CD4-positive, alpha-beta T cell treated with Interleukin-17A for 1 hour (primary cell): ENCODE measurements at regions not wholly inside any gene's neighbourhood (a gene's known extent, or its start where the extent isn't known, plus 50 kb on each side); places are given as distances from the start of the nearest gene placed in this dataset.
"Not testable (repeated sequence)": the region's sequence is repeated elsewhere in the genome, so short reads cannot be mapped to it uniquely, and the experiment has no call there.

Source experiments
- DNase-seq: peaks from one replicate; pipeline ENCODE4 v3.0.0-alpha.2; 2020

DNA sequence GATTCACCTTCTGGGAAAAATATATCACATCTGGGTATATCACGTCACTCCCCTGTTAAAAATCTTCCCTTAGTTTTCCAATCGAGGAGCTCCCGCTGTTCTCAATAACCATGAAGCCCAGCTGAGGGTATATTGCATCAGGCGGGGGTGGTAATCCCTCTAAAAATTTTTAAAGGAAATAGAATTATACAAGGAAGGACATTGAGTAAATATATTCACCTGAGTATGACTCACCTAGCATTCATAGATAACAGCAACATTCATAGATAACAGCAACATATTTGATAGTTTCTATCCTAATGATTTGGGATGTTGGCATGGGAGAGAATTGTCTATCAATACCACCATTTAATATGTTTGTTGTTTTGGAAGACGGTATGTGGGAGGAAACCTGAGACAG is 473.6 kb downstream of the RMST start:
- no peak for DNase-seq

DNA sequence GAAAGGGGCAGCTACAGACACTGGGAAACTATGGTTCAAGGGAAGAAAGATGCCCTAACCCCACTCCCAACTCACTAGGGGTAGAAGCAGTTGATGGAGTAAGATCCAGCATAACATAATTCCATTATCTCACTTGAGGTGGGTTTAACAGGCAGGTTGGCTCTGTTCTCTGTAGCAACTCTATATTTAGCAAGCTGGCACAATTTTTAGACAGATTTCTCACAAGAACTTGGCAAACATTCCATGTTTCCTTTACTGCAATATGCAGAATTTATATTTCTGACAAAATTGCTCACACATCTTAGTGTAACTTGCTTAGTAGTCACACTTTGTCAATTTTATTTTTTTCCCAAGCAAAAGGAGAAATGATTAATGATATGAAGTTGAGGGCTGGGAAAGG is 475.4 kb downstream of the RMST start:
- DNase-seq, result no peak

DNA sequence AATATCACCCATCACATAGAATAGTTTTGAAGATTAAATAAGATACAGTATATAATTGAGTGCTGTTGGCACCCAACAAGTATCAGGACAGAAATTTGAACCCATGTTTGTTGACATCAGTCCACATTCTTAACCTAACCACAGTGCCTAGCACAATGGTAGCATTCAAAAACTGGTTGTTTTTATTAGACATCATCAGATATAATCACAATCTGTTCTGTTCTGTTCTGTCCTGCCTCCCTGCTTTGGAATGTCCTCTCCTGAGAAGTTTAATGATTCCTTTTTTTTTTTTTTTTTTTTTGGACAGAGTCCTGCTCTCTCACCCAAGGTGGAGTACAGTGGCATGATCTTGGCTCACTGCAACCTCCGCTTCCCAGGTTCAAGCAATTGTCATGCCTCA is 476.6 kb downstream of the RMST start:
- DNase-seq, result no peak

GRCh38 chr12:97940105-97940504 is 477.5 kb downstream of the RMST start:
- DNase-seq, result no peak

DNA sequence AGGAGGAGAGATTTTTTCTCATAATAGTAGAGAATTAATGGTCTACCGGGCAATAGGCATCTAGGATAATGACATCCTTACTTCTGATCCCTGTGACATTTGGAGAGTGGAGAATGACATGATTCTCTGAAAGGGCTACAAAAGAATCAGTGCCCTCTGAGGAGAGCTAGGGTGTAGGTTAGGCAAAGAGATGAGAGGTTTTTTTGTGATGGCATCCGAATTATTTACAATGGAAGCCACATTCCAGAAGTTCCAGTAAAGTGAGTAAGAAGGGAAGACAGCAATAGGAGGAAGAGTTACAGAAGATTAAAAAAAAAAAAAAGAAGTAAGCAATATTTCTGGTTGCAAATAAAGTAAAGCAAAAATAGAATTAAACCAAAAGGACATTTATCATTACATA is 478.0 kb downstream of the RMST start:
- DNase-seq, result no peak

DNA sequence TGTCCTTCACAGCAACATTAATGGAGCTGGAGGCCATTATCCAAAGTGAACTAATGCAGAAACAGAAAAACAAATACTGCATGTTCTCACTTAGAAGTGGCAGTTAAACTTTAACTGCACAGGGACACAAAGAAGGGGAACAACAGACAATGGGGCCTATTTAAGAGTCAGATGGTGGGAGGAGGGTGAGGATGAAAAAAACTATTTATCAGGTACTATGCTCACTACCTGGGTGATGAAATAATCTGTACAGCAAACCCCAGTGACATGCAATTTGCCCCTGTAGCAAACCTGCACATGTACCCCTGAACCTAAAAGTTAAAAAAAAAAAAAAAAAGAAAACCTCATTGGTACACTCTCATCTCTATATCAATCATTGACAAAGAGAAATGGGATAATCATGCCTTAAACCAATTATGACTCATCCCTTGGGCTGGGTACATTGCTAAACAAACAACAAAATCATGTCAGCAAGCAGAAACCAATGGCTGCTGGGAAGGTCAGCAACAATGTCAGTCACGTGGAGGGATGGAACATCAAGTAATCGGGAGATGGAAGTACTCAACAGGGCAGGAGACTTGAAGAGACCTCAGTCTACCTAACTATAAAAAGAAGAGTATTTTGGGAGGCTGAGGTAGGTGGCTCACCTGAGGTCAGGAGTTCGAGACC is 479.2 kb downstream of the RMST start:
- DNase-seq, result no peak

GRCh38 chr12:97943359-97943758 is 480.8 kb downstream of the RMST start:
- no peak for DNase-seq

GRCh38 chr12:97944576-97944975 is 482.0 kb downstream of the RMST start:
- DNase-seq, result no peak

DNA sequence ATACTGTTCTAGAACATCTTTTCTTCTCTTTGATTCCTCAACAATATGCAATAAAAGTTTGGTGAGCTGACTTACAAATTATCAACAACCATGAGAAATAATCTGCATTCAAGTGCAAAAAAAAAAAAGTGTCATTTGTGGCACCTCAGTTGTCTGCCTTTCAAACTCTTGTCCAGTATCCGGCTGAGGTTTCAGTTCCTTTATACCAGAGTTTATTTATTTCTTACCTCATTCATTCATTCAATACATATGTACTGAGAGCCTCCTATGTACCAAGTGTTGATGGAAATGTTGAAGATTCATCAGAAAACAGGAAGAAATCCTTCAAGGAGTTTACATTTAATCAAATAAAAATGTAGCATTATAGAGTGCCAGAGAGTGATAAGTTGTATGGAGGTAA is 484.1 kb downstream of the RMST start:
- DNase-seq, result no peak

DNA sequence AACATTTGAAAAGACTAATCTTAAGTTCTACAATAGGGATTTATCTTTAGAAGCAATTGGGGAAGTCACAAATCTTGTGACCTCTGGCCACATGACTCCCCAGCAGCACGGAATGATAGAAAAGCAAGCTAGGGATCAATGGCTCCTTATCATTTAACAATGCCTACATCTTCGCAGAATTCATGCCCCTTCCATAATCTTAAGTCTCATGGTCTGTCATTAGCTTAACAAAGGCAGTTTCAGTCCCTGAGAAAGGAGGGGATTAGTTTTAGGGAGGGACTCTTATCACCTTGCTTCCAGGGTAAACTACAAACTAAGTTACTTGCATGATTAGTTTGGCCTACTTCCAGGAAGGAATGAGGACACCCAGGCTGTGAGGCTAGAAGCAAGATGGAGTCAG is 486.0 kb downstream of the RMST start:
- DNase-seq, result no peak

DNA sequence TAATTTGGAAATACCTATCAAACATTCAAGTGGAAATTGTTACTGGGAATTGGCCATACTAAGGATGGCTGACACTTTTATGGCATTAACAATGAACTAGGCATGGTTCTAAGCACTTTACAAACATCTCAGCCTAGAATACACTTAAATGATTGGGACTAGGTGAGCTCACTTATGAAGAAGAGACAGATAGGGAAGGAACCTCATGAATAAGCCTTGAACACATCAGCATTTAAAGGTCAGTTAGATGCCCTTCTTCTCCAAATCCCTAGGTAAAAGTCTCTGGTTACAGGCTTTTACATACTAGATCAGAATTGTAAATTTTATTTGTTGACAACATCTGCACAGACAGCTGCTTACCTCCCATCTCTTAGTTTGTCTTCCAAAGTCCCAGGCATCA is 488.6 kb downstream of the RMST start:
- DNase-seq, result no peak

DNA sequence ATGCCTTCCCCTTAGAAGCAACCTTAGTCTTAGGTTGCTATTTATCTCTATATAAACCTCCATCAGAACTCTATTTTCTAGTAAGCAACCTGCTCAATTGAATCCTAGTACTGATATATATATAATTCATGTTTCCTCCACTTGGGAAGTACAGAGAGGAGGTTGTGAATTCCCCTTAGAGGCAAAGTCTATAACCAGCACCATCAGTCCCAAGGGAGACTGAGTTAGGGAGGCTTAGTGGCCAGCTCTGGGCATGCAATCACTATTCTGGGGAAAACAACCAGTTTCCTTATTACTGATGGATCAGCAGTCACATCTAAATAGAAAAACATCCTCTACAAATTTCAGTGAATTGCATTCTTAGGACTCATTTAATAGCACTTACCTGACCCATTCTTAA is 489.1 kb downstream of the RMST start:
- DNase-seq, result no peak

- DNase-seq, result no peak
Observed at GRCh38 chr12:97957109-97957508, 494.5 kb downstream of the RMST start.

DNA sequence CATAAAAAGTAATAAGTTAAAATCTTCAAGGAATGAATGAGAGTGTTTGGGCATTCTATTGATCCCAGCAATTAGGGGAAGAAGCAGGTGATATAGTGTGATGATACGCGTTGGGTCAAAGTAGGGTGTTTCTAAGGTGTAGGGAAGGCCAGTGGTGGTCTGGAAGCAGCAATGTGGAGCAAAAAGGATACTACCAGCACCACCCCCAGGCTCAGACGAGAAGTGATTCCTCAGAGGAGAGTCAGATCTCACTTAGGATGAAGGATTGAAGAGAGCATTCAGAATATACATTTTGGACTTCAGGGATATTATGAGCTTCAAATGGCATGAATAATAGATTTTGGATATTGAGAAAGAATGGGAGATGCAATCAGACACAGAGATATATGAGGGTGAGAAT is 497.6 kb downstream of the RMST start:
- no peak for DNase-seq

GRCh38 chr12:97960741-97961608 is 498.4 kb downstream of the RMST start:
- no peak for DNase-seq

GRCh38 chr12:97967831-97968230 is 505.2 kb downstream of the RMST start:
- no peak for DNase-seq

DNA sequence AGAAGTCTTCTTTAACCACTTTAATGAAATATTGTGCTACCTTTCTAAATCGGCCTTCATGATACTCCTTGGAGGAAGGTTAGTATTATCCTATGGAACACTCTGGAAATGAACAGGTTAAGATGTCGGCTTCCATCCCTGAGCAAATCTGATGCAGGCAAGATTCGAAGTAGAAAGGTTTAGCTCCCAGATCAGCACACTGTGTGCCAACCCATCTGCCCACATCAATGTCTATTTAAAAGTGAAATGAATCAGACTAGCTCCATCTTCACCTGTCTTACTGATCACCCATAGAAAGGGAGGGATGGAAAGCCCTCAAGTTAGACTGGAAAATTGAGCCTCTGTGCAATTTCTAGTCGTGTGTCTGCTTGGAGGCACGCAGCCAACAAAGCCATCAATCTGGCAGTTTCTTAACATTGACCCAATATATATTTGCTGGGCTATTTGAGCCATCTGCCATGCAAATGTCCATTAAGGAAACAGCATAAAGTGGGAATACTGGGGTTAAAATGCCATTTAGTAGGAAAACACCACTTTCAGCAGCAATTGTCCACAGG is 506.1 kb downstream of the RMST start:
- DNase-seq, result no peak

DNA sequence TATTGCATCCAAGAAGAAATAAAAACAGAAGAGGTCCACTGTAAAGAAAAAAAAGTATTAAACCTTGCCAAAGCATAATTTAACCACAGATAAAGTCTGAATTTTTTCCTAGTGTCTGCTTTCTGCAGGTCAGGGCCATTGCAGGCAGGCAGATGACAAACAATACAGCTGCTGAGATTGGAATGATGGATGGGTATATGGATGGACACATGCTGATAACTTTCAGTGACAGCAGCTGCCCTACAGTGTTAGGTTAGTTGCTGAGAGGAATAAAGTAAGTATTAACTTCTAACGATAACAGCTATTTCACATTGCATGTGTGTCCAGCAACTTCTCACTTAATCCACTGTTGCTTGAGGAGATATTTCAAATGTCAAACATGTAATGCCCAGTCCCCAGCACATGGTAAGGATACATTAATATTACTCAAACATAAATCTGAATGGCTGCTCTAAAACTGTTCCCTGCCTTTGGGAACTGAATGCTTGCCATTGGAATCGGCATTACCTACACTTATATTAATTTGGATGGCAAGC is 515.3 kb downstream of the RMST start:
- DNase-seq, result no peak

DNA sequence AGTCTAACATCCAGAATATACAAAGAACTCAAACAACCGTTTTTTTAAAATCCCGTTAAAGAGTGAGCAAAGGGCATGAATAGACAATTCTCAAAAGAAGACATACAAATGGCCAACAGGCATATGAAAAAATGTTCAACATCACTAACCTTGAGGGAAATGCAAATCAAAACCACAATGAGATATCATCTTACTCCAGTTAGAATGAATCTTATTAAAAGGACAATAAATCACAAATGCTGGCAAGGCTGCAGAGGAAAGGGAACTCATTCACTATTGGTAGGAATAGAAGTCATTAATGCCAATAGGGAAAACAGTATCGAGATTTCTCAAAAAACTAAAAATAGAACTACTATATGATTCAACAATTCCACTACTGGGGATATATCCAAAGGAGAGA is 520.1 kb downstream of the RMST start:
- no peak for DNase-seq

- DNase-seq, result no peak
Observed at GRCh38 chr12:97983796-97984195, 521.2 kb downstream of the RMST start.

DNA sequence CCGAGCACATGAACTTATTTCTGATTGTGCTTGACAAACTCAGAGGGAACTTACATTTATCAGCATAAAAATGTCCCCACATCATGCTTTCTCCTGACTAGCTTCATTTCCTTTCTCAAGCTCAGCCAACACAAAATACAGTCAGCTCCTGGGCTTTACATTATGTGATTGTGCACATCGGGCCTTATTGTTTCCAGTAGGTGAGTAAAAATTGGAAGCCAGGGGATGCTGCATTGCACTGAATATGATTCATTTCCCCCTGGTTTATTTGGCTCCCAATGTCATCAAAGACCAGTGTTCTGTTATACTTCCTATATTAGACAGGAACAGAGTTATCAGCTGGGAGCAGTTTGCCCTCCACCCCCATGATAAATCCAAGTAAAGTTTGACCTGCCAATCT is 521.8 kb downstream of the RMST start:
- DNase-seq, result no peak

GRCh38 chr12:97984974-97985580 is 522.5 kb downstream of the RMST start:
- no peak for DNase-seq

DNA sequence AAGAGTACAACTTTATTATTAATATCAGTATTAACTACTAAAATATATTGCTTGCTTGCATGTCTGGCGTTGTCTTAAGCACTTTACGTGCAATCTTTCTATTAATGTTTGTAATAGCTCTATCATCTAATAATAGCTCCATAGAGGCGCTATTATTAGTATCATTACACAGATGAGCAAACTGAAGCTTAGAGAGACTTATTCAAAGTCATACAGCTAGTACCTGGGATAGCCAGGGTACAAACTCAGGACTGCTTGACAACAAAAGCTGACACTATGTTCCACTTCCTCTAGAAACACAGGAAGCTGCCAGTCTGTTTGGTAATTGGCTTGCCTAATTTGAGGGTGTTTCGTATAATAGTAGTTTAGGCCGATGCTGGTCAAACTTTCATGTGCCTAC is 523.2 kb downstream of the RMST start:
- no peak for DNase-seq

GRCh38 chr12:97988588-97988987 is 526.0 kb downstream of the RMST start:
- DNase-seq, result not testable (repeated sequence)
